ENCODE measurements at regions not wholly inside any gene's neighbourhood (a gene's known extent, or its start where the extent isn't known, plus 50 kb on each side); places are given as distances from the start of the nearest gene placed in this dataset.

DNA sequence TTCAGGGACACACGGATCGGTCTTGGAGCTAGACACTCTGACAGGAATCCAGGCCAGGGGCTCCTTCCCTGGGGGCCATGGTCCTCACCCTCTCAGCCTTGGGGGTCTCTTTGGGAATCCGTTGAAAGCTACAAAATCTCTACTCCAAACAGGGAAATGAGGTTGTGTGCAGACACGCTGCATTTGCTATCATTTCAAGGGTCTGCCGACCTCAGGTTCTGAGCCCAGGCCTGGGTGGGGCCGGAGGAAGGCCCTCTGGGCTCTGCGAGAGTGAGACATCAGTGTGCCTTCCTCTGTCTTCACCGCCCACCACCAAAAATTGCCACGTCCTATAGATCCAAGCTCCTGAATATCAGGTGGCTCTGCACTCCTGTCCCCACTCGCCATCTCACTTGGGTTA, 74.4 kb upstream of the FGF3 start:
- intact Hi-C loops (cut with DNase I; ENCODE audit: low total_unique reads): no loop called here
- no peak for DNase-seq (ENCODE audit: low spot score in 2 of 2)
- H3K4me3 ChIP-seq (ENCODE audit: low read depth, poor library complexity, severe bottlenecking): no peak overlapping the region
- TF ChIP-seq POLR2A (IDR thresholded peaks at IDR 0.05): no peak
- TF ChIP-seq, protein P1, sequence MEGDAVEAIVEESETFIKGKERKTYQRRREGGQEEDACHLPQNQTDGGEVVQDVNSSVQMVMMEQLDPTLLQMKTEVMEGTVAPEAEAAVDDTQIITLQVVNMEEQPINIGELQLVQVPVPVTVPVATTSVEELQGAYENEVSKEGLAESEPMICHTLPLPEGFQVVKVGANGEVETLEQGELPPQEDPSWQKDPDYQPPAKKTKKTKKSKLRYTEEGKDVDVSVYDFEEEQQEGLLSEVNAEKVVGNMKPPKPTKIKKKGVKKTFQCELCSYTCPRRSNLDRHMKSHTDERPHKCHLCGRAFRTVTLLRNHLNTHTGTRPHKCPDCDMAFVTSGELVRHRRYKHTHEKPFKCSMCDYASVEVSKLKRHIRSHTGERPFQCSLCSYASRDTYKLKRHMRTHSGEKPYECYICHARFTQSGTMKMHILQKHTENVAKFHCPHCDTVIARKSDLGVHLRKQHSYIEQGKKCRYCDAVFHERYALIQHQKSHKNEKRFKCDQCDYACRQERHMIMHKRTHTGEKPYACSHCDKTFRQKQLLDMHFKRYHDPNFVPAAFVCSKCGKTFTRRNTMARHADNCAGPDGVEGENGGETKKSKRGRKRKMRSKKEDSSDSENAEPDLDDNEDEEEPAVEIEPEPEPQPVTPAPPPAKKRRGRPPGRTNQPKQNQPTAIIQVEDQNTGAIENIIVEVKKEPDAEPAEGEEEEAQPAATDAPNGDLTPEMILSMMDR (IDR thresholded peaks at IDR 0.05): no peak
- WGBS, 2 donors: 81 to 84% methylated on average over 10 of the region's 10 CpGs

- DNase-seq (ENCODE audit: low spot score in 2 of 2): no peak
- no peak overlapping the region for H3K4me3 ChIP-seq (ENCODE audit: low read depth, poor library complexity, severe bottlenecking)
- intact Hi-C loops (cut with DNase I; ENCODE audit: low total_unique reads): no loop called here
- TF ChIP-seq POLR2A (IDR thresholded peaks at IDR 0.05): no peak
- TF ChIP-seq, protein P1 (IDR thresholded peaks at IDR 0.05): no peak
- 69 to 75% methylated on average over 15 of the region's 15 CpGs for WGBS, 2 donors
Observed at GRCh38 chr11:69894181-69894611, 75.0 kb upstream of the FGF3 start.

GRCh38 chr11:69894648-69895047, 75.4 kb upstream of the FGF3 start:
- H3K4me3 ChIP-seq (ENCODE audit: low read depth, poor library complexity, severe bottlenecking): no peak overlapping the region
- TF ChIP-seq, protein P1 (IDR thresholded peaks at IDR 0.05): no peak
- no peak for TF ChIP-seq POLR2A (IDR thresholded peaks at IDR 0.05)
- no peak for DNase-seq (ENCODE audit: low spot score in 2 of 2)
- WGBS, 2 donors: 64 to 67% methylated on average over 8 of the region's 8 CpGs
- intact Hi-C loops (cut with DNase I; ENCODE audit: low total_unique reads): no loop called here

DNA sequence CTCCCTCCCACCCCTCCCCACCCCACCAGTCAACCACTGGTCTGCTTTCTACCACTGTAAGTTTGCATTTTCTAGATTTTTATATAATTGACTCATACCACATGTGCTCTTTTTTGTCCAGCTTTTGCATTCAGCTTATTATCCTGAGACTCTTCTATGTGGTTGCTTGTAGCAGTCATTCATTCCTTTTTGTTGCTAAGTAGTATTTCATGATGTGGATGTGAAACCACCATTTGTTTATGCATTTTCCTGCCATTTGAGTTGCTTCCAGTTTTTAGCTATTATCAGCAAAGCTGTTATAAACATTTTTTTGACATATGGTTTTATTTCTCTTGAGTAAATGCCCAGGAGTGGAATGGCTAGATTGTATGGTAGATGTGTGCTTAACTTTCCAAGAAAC, 77.0 kb upstream of the FGF3 start:
- H3K4me3 ChIP-seq (ENCODE audit: low read depth, poor library complexity, severe bottlenecking): no peak overlapping the region
- intact Hi-C loops (cut with DNase I; ENCODE audit: low total_unique reads): no loop called here
- DNase-seq (ENCODE audit: low spot score in 2 of 2): no peak

DNA sequence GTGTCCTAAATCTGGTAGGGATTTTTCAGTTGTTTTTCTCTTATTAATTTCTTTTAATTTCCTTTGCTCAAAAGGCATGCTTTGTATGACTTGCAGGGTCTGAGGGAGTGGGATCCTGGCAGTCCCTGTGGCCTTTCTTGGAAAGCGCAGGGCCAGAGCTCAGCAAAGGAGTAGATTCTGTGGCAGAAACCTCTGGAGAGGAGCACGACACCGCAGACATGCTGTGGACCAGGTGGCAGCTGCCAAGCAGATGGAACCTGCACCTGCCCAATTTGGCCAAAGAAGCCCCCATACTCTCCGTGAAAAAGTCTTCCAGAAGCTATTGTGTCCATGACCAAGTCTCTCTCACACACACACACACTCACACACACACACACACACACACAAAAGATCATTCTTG, 78.9 kb upstream of the FGF3 start:
- WGBS, 2 donors: 64 to 91% methylated on average over 4 of the region's 4 CpGs
- DNase-seq (ENCODE audit: low spot score in 2 of 2): no peak
- intact Hi-C loops (cut with DNase I; ENCODE audit: low total_unique reads): no loop called here
- TF ChIP-seq, protein P1 (IDR thresholded peaks at IDR 0.05): no peak
- no peak for TF ChIP-seq POLR2A (IDR thresholded peaks at IDR 0.05)
- no peak overlapping the region for H3K4me3 ChIP-seq (ENCODE audit: low read depth, poor library complexity, severe bottlenecking)

More for the DNA sequence above, 77.0 kb upstream of the FGF3 start:
- TF ChIP-seq, protein P1 (IDR thresholded peaks at IDR 0.05): no peak
- no peak for TF ChIP-seq POLR2A (IDR thresholded peaks at IDR 0.05)
